ENCODE measurements at regions not wholly inside any gene's neighbourhood (a gene's known extent, or its start where the extent isn't known, plus 50 kb on each side); places are given as distances from the start of the nearest gene placed in this dataset.

DNA sequence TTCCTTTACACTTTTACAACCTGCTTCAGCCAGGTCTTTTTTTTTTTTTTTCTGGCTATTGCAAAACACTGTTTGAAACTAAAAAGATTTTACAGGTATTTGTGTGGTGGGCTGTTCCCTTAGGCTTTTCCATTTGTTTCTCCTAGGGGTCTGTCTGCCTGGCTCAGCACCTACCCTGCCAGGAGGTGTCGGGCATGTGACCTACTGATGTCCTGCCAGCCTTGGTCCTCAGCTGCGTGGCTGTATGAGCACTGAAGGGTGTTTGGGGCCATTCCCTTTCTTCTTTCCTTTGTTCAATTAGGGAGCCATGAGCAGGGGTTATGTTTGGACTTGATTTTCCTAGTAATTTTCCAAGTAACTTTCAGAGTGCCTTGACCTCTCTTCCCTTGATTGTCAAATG lies 269.2 kb upstream of the SALL1 start:
- Histone ChIP-seq H3K4me3 (no peak overlapping the region), H3K27ac (no peak overlapping the region), H3K27me3 (no peaks in the 10 kb centered on the region), H3K4me1 (no peaks in the 10 kb centered on the region), H3K9me3 (no peaks in the 10 kb centered on the region), H3K36me3 (no peaks in the 10 kb centered on the region)
- TF ChIP-seq POLR2A (IDR thresholded peaks at IDR 0.05), result no peak
- TF ChIP-seq, protein P1, sequence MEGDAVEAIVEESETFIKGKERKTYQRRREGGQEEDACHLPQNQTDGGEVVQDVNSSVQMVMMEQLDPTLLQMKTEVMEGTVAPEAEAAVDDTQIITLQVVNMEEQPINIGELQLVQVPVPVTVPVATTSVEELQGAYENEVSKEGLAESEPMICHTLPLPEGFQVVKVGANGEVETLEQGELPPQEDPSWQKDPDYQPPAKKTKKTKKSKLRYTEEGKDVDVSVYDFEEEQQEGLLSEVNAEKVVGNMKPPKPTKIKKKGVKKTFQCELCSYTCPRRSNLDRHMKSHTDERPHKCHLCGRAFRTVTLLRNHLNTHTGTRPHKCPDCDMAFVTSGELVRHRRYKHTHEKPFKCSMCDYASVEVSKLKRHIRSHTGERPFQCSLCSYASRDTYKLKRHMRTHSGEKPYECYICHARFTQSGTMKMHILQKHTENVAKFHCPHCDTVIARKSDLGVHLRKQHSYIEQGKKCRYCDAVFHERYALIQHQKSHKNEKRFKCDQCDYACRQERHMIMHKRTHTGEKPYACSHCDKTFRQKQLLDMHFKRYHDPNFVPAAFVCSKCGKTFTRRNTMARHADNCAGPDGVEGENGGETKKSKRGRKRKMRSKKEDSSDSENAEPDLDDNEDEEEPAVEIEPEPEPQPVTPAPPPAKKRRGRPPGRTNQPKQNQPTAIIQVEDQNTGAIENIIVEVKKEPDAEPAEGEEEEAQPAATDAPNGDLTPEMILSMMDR (IDR thresholded peaks at IDR 0.05), result no peak
- no peak for DNase-seq
- intact Hi-C loops (cut with DNase I; ENCODE audit: low total_unique reads), result no loop called here

GRCh38 chr16:51419768-51420167 lies 268.7 kb upstream of the SALL1 start:
- no peak for DNase-seq
- Histone ChIP-seq H3K27me3 (no peaks in the 10 kb centered on the region), H3K9me3 (no peaks in the 10 kb centered on the region), H3K36me3 (no peaks in the 10 kb centered on the region), H3K4me1 (no peaks in the 10 kb centered on the region), H3K4me3 (no peak overlapping the region), H3K27ac (no peak overlapping the region)
- TF ChIP-seq, protein P1 (IDR thresholded peaks at IDR 0.05), result no peak
- no peak for TF ChIP-seq POLR2A (IDR thresholded peaks at IDR 0.05)
- intact Hi-C loops (cut with DNase I; ENCODE audit: low total_unique reads), result no loop called here

GRCh38 chr16:51418258-51418657 lies 267.2 kb upstream of the SALL1 start:
- TF ChIP-seq, protein P1 (IDR thresholded peaks at IDR 0.05), result no peak
- TF ChIP-seq POLR2A (IDR thresholded peaks at IDR 0.05), result no peak

GRCh38 chr16:51416926-51417325 lies 265.9 kb upstream of the SALL1 start:
- Histone ChIP-seq H3K27ac (no peak overlapping the region), H3K27me3 (no peaks in the 10 kb centered on the region), H3K4me3 (no peak overlapping the region), H3K36me3 (no peaks in the 10 kb centered on the region), H3K9me3 (no peaks in the 10 kb centered on the region), H3K4me1 (no peaks in the 10 kb centered on the region)
- intact Hi-C loops (cut with DNase I; ENCODE audit: low total_unique reads), result no loop called here
- no peak for DNase-seq
- TF ChIP-seq POLR2A (IDR thresholded peaks at IDR 0.05), result no peak
- TF ChIP-seq, protein P1 (IDR thresholded peaks at IDR 0.05), result no peak

More at GRCh38 chr16:51418258-51418657, 267.2 kb upstream of the SALL1 start:
- Histone ChIP-seq H3K9me3 (no peaks in the 10 kb centered on the region), H3K4me1 (no peaks in the 10 kb centered on the region), H3K27ac (no peak overlapping the region), H3K36me3 (no peaks in the 10 kb centered on the region), H3K27me3 (no peaks in the 10 kb centered on the region), H3K4me3 (no peak overlapping the region)
- intact Hi-C loops (cut with DNase I; ENCODE audit: low total_unique reads), result no loop called here
- DNase-seq, result no peak

GRCh38 chr16:51410125-51410524 lies 259.1 kb upstream of the SALL1 start:
- no peak overlapping the region for H3K4me3 ChIP-seq
- no peaks in the 10 kb centered on the region for H3K36me3 ChIP-seq
- no peaks in the 10 kb centered on the region for H3K9me3 ChIP-seq
- no peaks in the 10 kb centered on the region for H3K4me1 ChIP-seq
- no peaks in the 10 kb centered on the region for H3K27me3 ChIP-seq
- H3K27ac ChIP-seq, result no peak overlapping the region
- intact Hi-C loops (cut with DNase I; ENCODE audit: low total_unique reads), result no loop called here
- no peak for DNase-seq
- TF ChIP-seq POLR2A (IDR thresholded peaks at IDR 0.05), result no peak

All from uterus (tissue), 3 donors.